ENCODE measurements at regions not wholly inside any gene's neighbourhood (a gene's known extent, or its start where the extent isn't known, plus 50 kb on each side); places are given as distances from the start of the nearest gene placed in this dataset.

DNA sequence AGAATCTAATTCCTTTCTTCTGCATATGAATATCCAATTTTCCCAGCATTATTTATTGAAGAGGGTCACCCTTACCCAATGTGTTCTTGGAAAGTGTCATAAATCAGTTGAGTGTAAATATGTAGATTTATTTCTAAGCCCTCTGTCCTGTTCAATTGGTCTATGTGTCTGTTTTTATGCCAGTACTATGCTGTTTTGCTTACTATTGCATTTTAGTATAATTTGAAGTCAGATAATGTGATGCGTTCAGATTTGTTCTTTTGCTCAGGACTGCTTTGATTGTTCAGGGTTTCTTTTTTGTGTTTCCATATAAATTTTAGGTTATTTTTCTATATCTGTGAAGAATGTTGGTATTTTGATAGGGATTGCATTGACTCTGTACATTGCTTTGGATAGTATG is 420.4 kb upstream of the MIS18BP1 start:
- Histone ChIP-seq H3K9me3 (replicated peaks; ENCODE audit: control insufficient read depth, insufficient read depth, low read length) (no peaks in the 10 kb centered on the region), H3K9ac (replicated peaks; ENCODE audit: extremely low read depth, insufficient read depth, low read length) (no peak overlapping the region), H3K4me2 (ENCODE audit: insufficient read depth, low read length) (no peak overlapping the region), H3K27me3 (ENCODE audit: control insufficient read depth in 2 of 2, insufficient read depth in 2 of 2, low read length in 2 of 2) (no peaks in the 10 kb centered on the region), H4K20me1 (replicated peaks; ENCODE audit: control insufficient read depth, extremely low read depth, insufficient read depth, low read length) (no peaks in the 10 kb centered on the region), H3K36me3 (ENCODE audit: control insufficient read depth in 2 of 2, extremely low read depth in 1 of 2, insufficient read depth in 2 of 2, low read length in 2 of 2) (no peaks in the 10 kb centered on the region), H3K9me1 (replicated peaks; ENCODE audit: control insufficient read depth, extremely low read depth, insufficient read depth, low read length) (no peaks in the 10 kb centered on the region), H3K4me3 (replicated peaks in 1 of 3; ENCODE audit: insufficient read depth in 1 of 3, low read depth in 1 of 3, low read length in 3 of 3) (no peak overlapping the region), H3K4me1 (ENCODE audit: control insufficient read depth, extremely low read depth, insufficient read depth, low read length) (no peaks in the 10 kb centered on the region), H3K79me2 (ENCODE audit: control insufficient read depth, insufficient read depth, low read length) (no peaks in the 10 kb centered on the region), H3K27ac (ENCODE audit: insufficient read depth, low read depth, low read length) (no peak overlapping the region), H2AFZ (ENCODE audit: low read depth, low read length) (no peak overlapping the region)
- CTCF ChIA-PET = no interaction called here
- no peak for FAIRE-seq
- dilution Hi-C loops (cut with MboI; ENCODE audit: extremely low pct_ligation_motif_present, low sequenced_read_pairs) = no loop called here
- no TSS peak for BruUV-seq (replicated peaks)
- no peak for DNase-seq (ENCODE audit: low read depth, low spot score)
- TF ChIP-seq FOS (IDR thresholded peaks at IDR 0.05; ENCODE audit: borderline replicate concordance, insufficient read depth, low read length) (no peak), GATA2 (IDR thresholded peaks at IDR 0.05; ENCODE audit: insufficient read depth, insufficient read length, low read depth, low read length) (no peak), JUN (IDR thresholded peaks at IDR 0.05; ENCODE audit: borderline replicate concordance, insufficient read depth, insufficient read length, low read depth) (no peak), MYC (IDR thresholded peaks at IDR 0.05; ENCODE audit: low read depth, low read length) (no peak), POLR2AphosphoS5 (IDR thresholded peaks at IDR 0.05; ENCODE audit: insufficient read depth, low read depth, low read length) (no peak), MAX (IDR thresholded peaks at IDR 0.05; ENCODE audit: insufficient read depth, insufficient read length) (no peak), EZH2 (IDR thresholded peaks at IDR 0.05; ENCODE audit: borderline replicate concordance, low read depth, low read length, severe bottlenecking) (no peak), POLR2A (IDR thresholded peaks at IDR 0.05; ENCODE audit: low read depth, low read length) (no peak), CTCF (IDR thresholded peaks at IDR 0.05; ENCODE audit: extremely low read depth in 1 of 2, insufficient read depth in 1 of 2, low read depth in 1 of 2, low read length in 2 of 2) (no peak)
- POLR2A ChIA-PET = no interaction called here
- intact Hi-C loops (cut with micrococcal nuclease) = no loop called here

All from endothelial cell of umbilical vein (primary cell).